Tibial artery (tissue), 4 donors: ENCODE measurements at regions not wholly inside any gene's neighbourhood (a gene's known extent, or its start where the extent isn't known, plus 50 kb on each side); places are given as distances from the start of the nearest gene placed in this dataset.

ENCODE experiments used
- DNase-seq, 2 donors: peaks; one replicate each; pipeline ENCODE4 v3.0.0-alpha.2; 2019
- H3K27ac ChIP-seq, 2 donors: fragments of 200-600 bp; sonication (generic) in 1 of 2; 1 replicate in 1 of 2; 2 replicates in 1 of 2; pipeline ENCODE4 v1.5.1; 2018 to 2019; ENCODE audit warnings: mild to moderate bottlenecking in 1 of 2
- H3K27me3 ChIP-seq, 2 donors: fragments of 200-600 bp; sonication (generic) in 1 of 2; one replicate each; pipeline versions ENCODE4 v1.5.1 to v1.6.0; 2016 to 2019
- H3K36me3 ChIP-seq, 3 donors: fragments of 200-600 bp; sonication (generic) in 2 of 3; one replicate each; pipeline ENCODE4 v1.5.1; 2016 to 2019; ENCODE audit warnings: mild to moderate bottlenecking in 2 of 3
- H3K4me1 ChIP-seq, 4 donors: fragments of 200-600 bp; sonication (generic) in 2 of 4; 1 replicate in 3 of 4; 2 replicates in 1 of 4; pipeline ENCODE4 v1.5.1; 2016 to 2019
- H3K4me3 ChIP-seq, 2 donors: fragments of 200-600 bp; sonication (generic) in 1 of 2; 1 replicate in 1 of 2; 2 replicates in 1 of 2; pipeline ENCODE4 v1.5.1; 2018 to 2019; ENCODE audit warnings: mild to moderate bottlenecking in 2 of 2
- H3K9me3 ChIP-seq, 3 donors: fragments of 200-600 bp; sonication (generic) in 1 of 3; one replicate each; pipeline ENCODE4 v1.5.1; 2016 to 2019
- CTCF ChIP-seq, 2 experiments: fragments of 200-600 bp in 1 of 2; fragments of 450-650 bp in 1 of 2; IDR thresholded peaks; one replicate each; pipeline ENCODE4 v1.5.1; 2017 to 2019; ENCODE audit warnings: antibody characterized with exemption in 2 of 2, mild to moderate bottlenecking in 1 of 2, moderate library complexity in 1 of 2
- intact Hi-C: fragments of 100-400 bp; cut with DNase I; formaldehyde crosslinking; loops from one replicate; pipeline ENCODE4 v1.15.0; 2023; ENCODE audit warnings: low total_unique reads

- no peak overlapping the region for H3K4me3 ChIP-seq
- no peaks in the 10 kb centered on the region for H3K4me1 ChIP-seq
- no peak for TF ChIP-seq CTCF (IDR thresholded peaks at IDR 0.05)
- H3K27ac ChIP-seq = no peak overlapping the region
- DNase-seq = no peak
- H3K36me3 ChIP-seq = peaks cover 0 to 4% (median 0%) of the 10 kb centered on the region in 3 donors
- intact Hi-C loops = loop anchor here (5.0 kb wide), 1 partner anchor 51 kb away; no protein-coding TSS in a partner anchor
- no peaks in the 10 kb centered on the region for H3K9me3 ChIP-seq
- H3K27me3 ChIP-seq = no peaks in the 10 kb centered on the region
Observed at GRCh38 chr1:201663491-201664113, 124.7 kb downstream of the NAV1 start.

GRCh38 chr1:201665036-201665435 is 126.1 kb downstream of the NAV1 start:
- no peak for DNase-seq
- Histone ChIP-seq H3K9me3 (no peaks in the 10 kb centered on the region), H3K4me1 (no peaks in the 10 kb centered on the region), H3K27ac (no peak overlapping the region), H3K4me3 (no peak overlapping the region), H3K36me3 (peaks cover 0 to 4% (median 0%) of the 10 kb centered on the region in 3 donors), H3K27me3 (no peaks in the 10 kb centered on the region)
- intact Hi-C loops = no loop called here
- TF ChIP-seq CTCF (IDR thresholded peaks at IDR 0.05) = no peak

- DNase-seq = no peak
- Histone ChIP-seq H3K9me3 (no peaks in the 10 kb centered on the region), H3K27ac (no peak overlapping the region), H3K4me3 (no peak overlapping the region), H3K4me1 (no peaks in the 10 kb centered on the region), H3K36me3 (no peaks in the 10 kb centered on the region), H3K27me3 (no peaks in the 10 kb centered on the region)
- intact Hi-C loops = no loop called here
- TF ChIP-seq CTCF (IDR thresholded peaks at IDR 0.05) = no peak
Observed at GRCh38 chr1:201666102-201666501, 127.2 kb downstream of the NAV1 start.

GRCh38 chr1:201666645-201667044 is 127.7 kb downstream of the NAV1 start:
- no peak overlapping the region for H3K4me3 ChIP-seq
- TF ChIP-seq CTCF (IDR thresholded peaks at IDR 0.05) = no peak
- H3K27ac ChIP-seq = no peak overlapping the region
- H3K9me3 ChIP-seq = no peaks in the 10 kb centered on the region
- H3K27me3 ChIP-seq = no peaks in the 10 kb centered on the region
- no peak for DNase-seq
- intact Hi-C loops = no loop called here
- no peaks in the 10 kb centered on the region for H3K36me3 ChIP-seq
- no peaks in the 10 kb centered on the region for H3K4me1 ChIP-seq

- Histone ChIP-seq H3K27me3 (no peaks in the 10 kb centered on the region), H3K4me1 (no peaks in the 10 kb centered on the region), H3K27ac (no peak overlapping the region), H3K4me3 (no peak overlapping the region), H3K36me3 (no peaks in the 10 kb centered on the region), H3K9me3 (no peaks in the 10 kb centered on the region)
- intact Hi-C loops = no loop called here
- no peak for DNase-seq
- no peak for TF ChIP-seq CTCF (IDR thresholded peaks at IDR 0.05)
Observed at GRCh38 chr1:201667479-201667878, 128.6 kb downstream of the NAV1 start.

- H3K36me3 ChIP-seq = no peaks in the 10 kb centered on the region
- DNase-seq = no peak
- H3K9me3 ChIP-seq = no peaks in the 10 kb centered on the region
- H3K27me3 ChIP-seq = no peaks in the 10 kb centered on the region
- intact Hi-C loops = no loop called here
- no peak for TF ChIP-seq CTCF (IDR thresholded peaks at IDR 0.05)
- peaks cover 0 to 7% (median 0%) of the 10 kb centered on the region in 4 donors for H3K4me1 ChIP-seq
- no peak overlapping the region for H3K4me3 ChIP-seq
- no peak overlapping the region for H3K27ac ChIP-seq
Observed at GRCh38 chr1:201670517-201670916, 131.6 kb downstream of the NAV1 start.
